ENCODE measurements at regions not wholly inside any gene's neighbourhood (a gene's known extent, or its start where the extent isn't known, plus 50 kb on each side); places are given as distances from the start of the nearest gene placed in this dataset.
"Not testable (repeated sequence)": the region's sequence is repeated elsewhere in the genome, so short reads cannot be mapped to it uniquely, and the experiment has no call there.

GRCh38 chr6:60574723-60575122 lies 1711.3 kb downstream of the KHDRBS2 start:
- DNase-seq (ENCODE audit: low read depth in 4 of 4, low spot score in 3 of 4) = not testable (repeated sequence)

GRCh38 chr6:60572607-60573006 lies 1713.4 kb downstream of the KHDRBS2 start:
- DNase-seq (ENCODE audit: low read depth in 4 of 4, low spot score in 3 of 4) = not testable (repeated sequence)

- DNase-seq (ENCODE audit: low read depth in 4 of 4, low spot score in 3 of 4) = not testable (repeated sequence)
These were observed 1714.6 kb downstream of the KHDRBS2 start for GRCh38 chr6:60571293-60572016.

GRCh38 chr6:60570599-60570998 lies 1715.4 kb downstream of the KHDRBS2 start:
- not testable (repeated sequence) for DNase-seq (ENCODE audit: low read depth in 4 of 4, low spot score in 3 of 4)

GRCh38 chr6:60567447-60568187 lies 1718.4 kb downstream of the KHDRBS2 start:
- DNase-seq (ENCODE audit: low read depth in 4 of 4, low spot score in 3 of 4) = not testable (repeated sequence)

GRCh38 chr6:60566387-60566786 lies 1719.6 kb downstream of the KHDRBS2 start:
- not testable (repeated sequence) for DNase-seq (ENCODE audit: low read depth in 4 of 4, low spot score in 3 of 4)

DNA sequence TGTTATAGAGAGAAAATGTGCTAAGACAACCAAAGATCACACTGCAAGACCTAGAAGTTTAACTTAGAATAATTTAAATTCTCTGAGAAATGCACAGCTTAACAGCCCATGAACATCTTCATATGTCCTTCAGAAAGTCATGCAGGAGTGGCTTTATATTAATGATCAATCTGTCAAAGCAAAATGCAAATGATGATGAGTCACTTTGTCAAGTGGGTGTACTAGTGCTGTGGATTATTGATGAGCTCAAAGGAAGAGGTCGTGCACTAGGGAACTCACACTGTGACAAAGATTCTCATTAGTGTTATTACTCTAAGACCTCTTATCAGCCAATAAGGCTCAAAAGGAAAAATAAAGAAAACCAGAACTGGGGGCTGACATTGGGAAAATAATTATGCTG lies 1726.3 kb downstream of the KHDRBS2 start:
- DNase-seq (ENCODE audit: low read depth in 4 of 4, low spot score in 3 of 4) = not testable (repeated sequence)

DNA sequence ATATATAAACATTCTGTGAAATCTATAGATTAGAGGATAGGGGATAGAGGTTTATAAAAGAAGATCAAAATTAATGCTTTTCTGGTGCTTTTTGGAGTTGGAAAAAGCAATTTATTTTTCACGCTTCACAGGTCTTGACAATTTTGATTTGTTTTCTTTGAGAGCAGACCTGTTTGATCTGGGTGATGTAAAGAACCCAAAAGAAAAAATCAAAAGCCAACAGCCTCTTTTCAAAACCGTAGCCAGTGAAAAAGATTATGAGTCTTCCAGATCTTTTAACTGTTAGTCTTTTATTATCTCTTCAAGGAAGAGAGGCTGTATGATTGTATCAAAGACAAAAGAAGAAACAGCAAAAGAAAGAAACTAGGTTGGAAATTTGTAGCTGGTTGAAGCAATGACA lies 1738.7 kb downstream of the KHDRBS2 start:
- not testable (repeated sequence) for DNase-seq (ENCODE audit: low read depth in 4 of 4, low spot score in 3 of 4)

DNA sequence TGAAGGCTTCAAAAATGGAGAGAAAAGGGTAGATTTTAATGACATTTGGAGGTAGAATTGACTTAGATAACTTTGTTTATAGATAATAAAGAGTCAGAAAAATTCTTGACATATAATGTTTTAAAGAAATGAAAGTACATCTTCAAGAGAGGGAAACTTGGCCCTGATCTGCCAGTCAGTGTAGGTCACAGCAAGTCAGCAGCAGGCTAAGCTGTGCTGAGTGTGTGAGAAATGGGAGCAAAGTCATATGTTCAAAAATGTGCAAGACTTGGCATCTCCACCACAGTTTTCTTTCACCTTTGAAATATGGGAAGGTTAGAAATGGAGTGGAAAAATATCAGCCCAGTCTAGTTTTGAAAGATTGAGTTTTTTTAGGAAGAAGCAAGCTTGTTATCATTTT lies 1761.3 kb downstream of the KHDRBS2 start:
- not testable (repeated sequence) for DNase-seq (ENCODE audit: low read depth in 4 of 4, low spot score in 3 of 4)

- DNase-seq (ENCODE audit: low read depth in 4 of 4, low spot score in 3 of 4) = not testable (repeated sequence)
These were observed 1808.3 kb downstream of the KHDRBS2 start for GRCh38 chr6:60477747-60478146.

DNA sequence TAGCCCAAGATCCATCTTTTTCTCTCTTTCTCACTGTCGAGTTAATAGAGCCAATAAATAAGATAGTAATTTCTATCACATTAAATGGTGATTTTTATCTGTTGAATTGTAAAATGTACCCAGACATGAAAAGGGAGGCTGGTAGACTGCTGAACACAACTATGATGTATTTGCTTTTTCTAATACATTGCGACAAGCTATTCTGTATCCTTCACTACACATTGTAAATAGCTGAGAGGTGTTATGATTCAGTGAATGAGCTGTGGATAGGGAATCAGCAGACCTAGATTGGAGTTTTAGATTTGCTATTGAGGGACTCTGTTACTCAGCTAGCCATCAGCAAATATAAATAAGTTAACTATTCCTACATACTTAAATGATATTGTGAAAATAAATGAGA lies 1812.2 kb downstream of the KHDRBS2 start:
- DNase-seq (ENCODE audit: low read depth in 4 of 4, low spot score in 3 of 4) = not testable (repeated sequence)

GRCh38 chr6:60471426-60471825 lies 1814.6 kb downstream of the KHDRBS2 start:
- DNase-seq (ENCODE audit: low read depth in 4 of 4, low spot score in 3 of 4) = not testable (repeated sequence)

- not testable (repeated sequence) for DNase-seq (ENCODE audit: low read depth in 4 of 4, low spot score in 3 of 4)
These were observed 1835.6 kb downstream of the KHDRBS2 start for GRCh38 chr6:60450428-60450827.

- not testable (repeated sequence) for DNase-seq (ENCODE audit: low read depth in 4 of 4, low spot score in 3 of 4)
These were observed 1841.5 kb downstream of the KHDRBS2 start for GRCh38 chr6:60444532-60444931.

DNA sequence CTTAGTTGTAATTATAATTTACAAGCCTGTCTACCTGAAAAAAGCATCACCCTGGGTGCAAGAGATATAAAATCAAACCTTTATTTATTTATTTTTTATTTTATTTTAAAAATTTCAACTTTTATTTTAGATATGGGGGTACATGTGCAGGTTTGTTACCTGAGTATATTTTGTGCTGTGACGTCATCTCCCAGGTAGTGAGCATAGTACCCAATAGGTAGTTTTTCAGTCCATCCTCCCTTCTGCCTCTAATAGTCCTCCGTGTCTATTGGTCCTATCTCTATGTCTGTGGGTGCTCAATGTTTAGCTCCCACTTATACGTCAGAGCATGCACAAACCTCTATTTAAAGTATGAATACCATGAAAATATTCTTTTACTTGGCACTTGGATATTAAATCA lies 1846.3 kb downstream of the KHDRBS2 start:
- not testable (repeated sequence) for DNase-seq (ENCODE audit: low read depth in 4 of 4, low spot score in 3 of 4)

GRCh38 chr6:60422691-60423090 lies 1863.3 kb downstream of the KHDRBS2 start:
- not testable (repeated sequence) for DNase-seq (ENCODE audit: low read depth in 4 of 4, low spot score in 3 of 4)

DNA sequence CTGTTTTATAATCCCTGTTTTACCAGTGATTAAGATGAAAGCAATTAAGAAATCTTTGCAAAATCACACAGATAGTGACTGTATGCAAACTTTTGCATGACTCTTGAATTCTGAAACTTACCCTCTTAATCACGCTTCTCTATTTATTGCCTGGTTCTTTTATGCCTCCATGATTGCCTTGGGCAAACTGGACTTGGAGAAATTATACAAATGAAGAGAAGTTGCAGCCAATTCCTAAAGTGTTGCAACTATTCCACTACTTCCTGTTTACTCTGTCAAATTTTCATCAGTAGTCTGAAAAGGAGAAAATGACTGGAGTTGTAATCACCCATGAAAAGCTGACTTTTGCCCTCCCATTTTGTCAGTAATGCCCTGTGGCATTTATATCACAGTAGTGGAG lies 1869.9 kb downstream of the KHDRBS2 start:
- not testable (repeated sequence) for DNase-seq (ENCODE audit: low read depth in 4 of 4, low spot score in 3 of 4)

DNA sequence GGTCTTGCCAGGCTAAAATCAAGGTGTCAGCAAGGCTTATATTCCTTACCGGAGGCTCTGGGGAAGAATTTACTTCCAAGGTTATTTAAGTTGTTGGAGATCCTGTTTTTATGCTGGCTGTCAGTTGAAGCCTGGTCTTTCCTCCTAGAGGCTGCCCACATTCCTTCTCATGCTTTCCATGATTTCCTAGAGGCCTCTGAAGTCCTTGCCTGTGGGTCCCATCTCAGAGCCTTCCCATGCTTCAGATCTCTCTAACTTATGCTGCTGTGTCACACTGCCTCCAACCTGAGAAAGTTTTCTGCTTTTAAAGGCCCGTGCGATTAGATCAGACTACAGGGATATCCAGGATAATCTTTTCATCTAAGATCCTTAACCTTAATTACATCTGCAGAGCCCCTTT lies 1877.3 kb downstream of the KHDRBS2 start:
- not testable (repeated sequence) for DNase-seq (ENCODE audit: low read depth in 4 of 4, low spot score in 3 of 4)

- not testable (repeated sequence) for DNase-seq (ENCODE audit: low read depth in 4 of 4, low spot score in 3 of 4)
These were observed 1882.8 kb downstream of the KHDRBS2 start for GRCh38 chr6:60403268-60403667.

GRCh38 chr6:60402490-60402889 lies 1883.5 kb downstream of the KHDRBS2 start:
- DNase-seq (ENCODE audit: low read depth in 4 of 4, low spot score in 3 of 4) = not testable (repeated sequence)

DNA sequence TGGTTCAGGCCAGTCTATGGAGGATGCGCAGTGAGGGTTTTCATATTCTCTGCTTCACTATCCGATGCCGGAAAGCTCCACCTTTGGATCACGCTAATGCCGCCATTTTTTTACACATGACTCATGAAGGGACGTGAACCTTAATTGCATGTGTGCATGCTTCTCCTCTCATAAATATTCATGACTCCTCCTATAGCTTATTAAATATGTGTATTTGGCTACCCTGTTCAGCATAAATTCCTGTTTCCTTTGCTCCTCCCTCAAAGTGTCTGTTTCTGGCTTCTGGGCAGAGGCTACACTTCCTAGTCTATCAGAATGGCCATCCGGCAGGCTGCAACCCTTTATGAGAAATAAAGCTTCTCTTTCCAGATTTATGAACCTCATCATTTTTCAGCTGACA lies 1890.8 kb downstream of the KHDRBS2 start:
- not testable (repeated sequence) for DNase-seq (ENCODE audit: low read depth in 4 of 4, low spot score in 3 of 4)

DNA sequence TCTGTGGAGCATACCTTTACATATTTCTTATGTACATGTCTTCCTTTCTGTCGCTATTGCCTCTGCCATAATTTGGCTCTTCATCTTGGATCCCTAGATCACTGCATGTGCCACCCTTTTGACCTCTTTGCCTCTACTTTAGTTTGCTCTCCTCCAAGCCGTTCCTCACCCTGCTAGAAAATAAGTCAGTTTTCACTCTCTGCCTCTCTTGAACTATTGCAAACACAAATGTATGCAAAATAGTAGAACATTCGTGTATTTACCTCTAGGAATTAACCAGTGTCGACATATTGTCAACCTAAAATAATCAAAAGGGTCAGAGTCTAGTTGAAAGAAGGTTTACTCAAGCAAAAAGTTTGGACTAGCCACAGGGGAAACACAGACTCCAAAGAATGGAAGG lies 1893.1 kb downstream of the KHDRBS2 start:
- not testable (repeated sequence) for DNase-seq (ENCODE audit: low read depth in 4 of 4, low spot score in 3 of 4)
